ENCODE measurements at regions not wholly inside any gene's neighbourhood (a gene's known extent, or its start where the extent isn't known, plus 50 kb on each side); places are given as distances from the start of the nearest gene placed in this dataset.

DNA sequence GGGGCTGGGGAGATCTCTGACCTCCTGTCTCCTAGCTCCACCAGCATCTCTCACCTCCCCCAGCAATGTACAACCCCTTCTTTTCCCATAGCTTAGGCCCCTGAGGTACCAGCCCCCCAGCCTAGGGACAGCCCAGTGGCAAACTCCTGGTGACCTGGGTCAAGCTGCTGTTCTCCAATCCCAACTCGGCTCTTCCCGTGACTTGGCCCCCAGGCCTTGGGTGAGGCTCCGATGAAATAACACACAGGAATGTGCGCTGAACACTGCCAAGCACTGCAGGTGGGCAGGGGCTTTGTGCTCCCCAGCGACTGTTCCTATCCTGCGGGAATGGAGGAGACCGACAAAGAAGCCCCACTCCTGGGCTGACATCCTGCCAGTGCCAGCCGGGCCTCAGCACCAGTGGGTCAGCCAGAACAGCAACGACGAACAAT lies 63.7 kb upstream of the AMZ2 start:
- no peak for DNase-seq (ENCODE audit: low read depth)

DNA sequence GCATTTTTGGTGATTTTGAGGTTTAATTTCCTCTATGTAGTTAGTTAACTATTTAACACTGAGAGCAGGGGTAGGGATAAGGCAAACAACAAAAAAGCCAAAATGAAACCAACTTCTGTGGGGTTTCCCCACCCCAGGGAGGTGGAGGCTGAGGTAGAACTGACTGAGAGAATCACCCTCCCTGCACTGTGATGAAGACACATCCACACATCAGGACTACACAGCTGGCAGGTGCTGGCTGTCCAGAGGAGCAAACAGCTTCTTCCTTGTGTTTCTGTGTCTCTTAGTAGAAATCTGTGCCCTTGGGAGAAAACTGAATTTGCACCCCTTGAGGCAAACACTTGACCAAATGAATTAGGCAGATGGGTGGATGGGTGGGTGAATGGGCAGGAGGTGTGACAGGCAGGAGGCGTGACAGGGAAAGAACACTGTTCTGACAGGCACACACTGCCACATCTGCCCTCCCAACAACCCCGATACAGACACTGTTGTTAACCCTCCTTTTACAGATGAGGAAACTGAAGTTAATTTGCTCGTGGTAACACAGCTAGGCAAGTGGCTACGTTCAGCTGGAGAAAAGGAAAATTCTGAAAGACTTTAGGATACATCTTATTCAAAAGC lies 62.9 kb upstream of the AMZ2 start:
- no peak for DNase-seq (ENCODE audit: low read depth)

DNA sequence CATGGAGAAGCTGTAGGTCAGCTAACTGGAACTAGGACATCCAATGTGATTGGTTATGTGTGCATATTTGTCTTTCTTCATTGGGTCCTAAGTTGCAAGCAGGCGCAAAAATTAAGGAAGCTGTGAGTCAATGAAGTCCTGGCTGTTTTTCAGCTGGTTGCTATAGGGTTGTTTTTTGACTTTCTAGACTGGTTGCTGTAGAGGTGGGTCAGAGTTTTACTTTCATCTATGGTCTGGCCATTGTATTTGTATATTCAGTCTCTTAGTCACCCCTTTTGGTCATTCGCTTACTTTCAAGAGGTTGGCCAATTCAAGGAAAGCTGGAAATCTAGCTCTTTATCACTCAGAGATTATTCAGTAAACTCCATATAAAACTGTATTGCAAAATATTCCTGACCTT lies 62.0 kb upstream of the AMZ2 start:
- no peak for DNase-seq (ENCODE audit: low read depth)

DNA sequence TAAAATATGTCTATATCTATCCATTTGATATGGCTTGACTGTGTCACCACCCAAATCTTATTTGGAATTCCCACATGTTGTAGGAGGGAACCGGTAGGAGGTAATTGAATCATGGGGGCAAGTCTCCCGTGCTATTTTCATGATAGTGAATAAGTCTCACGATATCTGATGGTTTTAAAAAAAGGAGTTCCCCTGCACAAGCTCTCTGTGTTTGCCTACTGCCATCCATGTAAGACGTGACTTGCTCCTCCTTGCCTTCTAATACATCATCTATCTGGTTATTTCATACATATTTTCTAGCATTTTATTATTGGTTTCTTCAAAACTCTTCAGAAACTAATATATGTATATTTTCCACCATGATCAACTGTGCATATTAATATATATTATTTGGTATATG lies 57.3 kb upstream of the AMZ2 start:
- no peak for DNase-seq (ENCODE audit: low read depth)

DNA sequence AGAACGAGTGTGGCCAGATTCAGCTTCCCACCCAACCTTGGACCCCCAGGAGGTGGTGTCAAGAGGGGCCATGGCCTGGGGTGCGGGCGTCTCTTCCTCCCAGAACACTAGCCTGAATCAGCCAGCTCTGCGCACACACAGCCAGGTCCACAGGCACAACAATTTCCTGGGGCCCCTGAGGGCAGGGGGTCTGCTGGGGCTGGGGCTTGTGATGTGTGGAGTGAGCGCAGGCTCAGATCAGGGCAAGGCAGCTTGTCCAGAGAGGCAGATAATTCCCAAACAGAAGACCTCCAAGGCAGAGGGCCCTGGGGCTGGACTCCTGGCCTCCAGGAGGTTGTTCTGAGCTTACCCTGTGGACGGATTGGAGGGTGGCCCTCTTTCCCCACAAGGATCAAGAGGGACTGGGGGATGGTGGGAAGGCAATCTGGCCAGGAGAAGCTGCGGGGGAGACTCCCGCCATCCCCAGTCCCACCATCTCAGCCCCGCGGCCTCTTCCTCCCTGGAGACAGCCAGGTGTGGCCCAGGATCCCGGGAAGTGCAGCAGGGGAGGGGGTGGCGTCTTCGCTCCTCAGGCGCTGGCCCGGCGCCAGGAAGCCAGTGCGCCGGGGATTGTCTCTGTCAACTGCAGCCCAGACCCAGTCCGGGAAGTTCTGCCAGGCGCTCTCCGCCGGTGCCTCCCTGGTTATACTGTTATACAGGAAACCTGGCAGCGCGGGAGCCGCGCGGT lies 52.0 kb upstream of the AMZ2 start:
- no peak for DNase-seq (ENCODE audit: low read depth)

DNA sequence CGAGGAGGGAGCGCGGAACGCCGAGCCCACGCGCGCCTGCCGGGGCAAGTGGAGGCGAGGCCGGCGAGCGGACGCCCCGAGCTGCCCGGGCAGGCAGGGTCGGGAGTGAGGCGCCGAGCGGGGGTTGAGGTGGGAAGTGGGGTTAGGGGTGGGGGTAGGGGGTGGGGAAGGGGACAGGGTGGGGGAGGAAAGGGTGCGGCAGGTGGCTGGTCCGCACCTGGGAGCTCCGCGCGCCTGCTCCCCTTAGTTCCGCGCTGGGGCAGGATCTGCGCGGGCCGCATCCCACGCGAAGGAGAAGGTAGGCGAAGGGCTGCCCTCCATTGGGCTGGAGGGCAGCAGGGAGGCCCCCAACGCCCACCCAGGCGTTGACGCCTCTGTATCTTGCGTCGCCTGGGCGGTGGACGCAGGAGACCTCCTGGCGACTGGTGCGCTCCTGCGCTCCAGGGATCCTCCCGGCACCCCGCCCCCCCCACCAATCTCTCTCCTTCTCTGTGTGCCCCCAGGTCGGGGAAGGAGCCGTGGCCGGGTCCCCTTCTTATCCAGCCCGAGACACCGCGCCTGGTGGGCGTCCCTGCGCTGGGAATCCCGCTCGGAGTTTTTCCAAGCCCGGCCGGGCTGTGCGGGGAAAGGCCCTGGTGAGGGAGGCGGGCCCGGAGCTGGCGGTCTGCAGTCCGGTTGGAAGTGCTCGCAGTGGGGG lies 51.3 kb upstream of the AMZ2 start:
- no peak for DNase-seq (ENCODE audit: low read depth)

DNA sequence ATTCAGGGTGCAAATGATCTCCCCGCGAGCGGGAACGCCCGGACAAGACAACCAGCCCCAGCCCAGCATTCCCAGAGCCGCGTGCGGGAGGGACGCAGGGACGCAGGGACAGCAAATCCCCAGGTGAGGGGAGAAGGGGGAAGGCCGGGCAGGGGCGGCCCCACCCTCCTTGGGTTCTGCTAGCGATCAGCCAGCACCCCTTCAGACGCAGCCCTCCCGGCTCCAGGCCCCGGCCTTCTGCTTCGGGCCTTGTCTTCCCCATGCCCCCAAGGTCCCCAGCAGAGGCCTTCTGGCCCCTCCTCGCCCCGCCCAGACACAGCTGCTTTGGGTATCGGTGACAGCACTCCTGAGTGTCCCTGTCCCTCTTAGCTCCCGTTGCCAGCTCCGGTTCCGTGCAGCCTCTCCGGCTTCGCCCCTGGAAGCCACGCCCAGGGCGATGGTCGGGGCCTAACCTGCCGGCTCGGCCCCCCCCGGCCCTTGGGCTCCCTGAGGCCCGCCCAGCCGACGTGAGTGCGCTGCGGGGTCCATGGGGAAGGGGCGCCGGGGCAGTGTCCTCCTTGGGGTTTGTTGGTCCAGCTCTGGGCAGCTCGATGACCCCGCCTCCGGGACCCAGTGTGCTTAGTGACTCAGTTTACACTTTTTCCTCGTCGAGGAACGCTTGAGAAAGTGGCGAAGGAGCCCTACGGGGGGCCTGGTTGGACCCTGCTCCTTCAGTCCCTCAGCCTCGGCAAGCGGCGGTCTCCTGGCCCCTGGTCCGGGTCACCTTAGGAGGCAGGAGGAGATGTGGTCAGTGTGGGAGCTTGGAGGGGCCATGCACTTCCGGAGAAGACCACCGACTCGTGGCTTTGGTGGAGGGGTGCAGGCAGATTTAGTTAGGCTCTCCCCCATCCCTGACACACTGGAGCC lies 50.5 kb upstream of the AMZ2 start:
- DNase-seq (ENCODE audit: low read depth), result no peak

DNA sequence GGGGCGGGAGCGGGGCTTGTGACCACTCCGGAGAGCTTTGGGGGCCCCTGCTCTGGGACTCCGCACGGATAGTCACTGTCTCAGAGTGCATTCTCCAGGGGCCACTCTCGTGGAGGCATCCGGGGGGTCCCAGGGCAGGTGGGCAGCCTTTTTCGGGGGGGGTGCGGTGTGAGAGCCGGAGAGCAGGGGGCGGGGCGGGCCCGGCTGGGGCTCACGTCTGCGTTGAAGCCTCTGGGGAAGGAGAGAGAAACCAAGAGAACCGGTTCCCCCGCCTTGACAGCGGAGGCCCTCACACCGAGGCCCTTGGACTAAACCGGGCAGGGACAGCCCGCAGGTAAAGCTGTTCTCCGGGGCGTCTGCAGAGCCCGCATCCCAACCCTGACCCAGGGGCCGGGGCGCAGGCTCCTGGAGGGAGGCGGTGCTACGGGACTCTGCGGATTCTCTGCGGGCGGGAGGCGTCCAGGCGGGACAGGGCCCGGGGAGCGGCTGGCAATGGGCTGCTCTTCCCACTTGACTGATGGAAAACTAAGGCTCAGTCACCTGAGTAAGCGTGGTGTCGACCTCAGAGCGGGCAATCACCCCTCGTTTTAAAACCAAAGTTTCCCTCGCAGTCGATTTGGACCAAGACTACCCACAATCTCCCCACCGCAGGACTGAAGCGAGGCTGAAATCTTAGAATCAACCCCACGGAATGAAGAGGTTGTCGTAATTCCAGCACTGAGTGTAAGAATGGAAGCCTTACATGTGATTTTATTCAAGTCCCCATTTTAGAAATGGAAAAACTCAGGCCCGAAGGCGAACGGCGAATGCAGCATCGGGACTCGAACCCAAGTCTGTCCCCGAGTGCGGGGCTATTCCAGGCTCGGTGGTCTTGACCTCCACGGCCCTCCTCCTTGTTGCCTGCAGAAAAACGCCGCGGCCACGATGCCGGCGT lies 49.6 kb upstream of the AMZ2 start:
- no peak for DNase-seq (ENCODE audit: low read depth)
